ENCODE measurements at regions not wholly inside any gene's neighbourhood (a gene's known extent, or its start where the extent isn't known, plus 50 kb on each side); places are given as distances from the start of the nearest gene placed in this dataset.
"Not testable (repeated sequence)": the region's sequence is repeated elsewhere in the genome, so short reads cannot be mapped to it uniquely, and the experiment has no call there.

DNA sequence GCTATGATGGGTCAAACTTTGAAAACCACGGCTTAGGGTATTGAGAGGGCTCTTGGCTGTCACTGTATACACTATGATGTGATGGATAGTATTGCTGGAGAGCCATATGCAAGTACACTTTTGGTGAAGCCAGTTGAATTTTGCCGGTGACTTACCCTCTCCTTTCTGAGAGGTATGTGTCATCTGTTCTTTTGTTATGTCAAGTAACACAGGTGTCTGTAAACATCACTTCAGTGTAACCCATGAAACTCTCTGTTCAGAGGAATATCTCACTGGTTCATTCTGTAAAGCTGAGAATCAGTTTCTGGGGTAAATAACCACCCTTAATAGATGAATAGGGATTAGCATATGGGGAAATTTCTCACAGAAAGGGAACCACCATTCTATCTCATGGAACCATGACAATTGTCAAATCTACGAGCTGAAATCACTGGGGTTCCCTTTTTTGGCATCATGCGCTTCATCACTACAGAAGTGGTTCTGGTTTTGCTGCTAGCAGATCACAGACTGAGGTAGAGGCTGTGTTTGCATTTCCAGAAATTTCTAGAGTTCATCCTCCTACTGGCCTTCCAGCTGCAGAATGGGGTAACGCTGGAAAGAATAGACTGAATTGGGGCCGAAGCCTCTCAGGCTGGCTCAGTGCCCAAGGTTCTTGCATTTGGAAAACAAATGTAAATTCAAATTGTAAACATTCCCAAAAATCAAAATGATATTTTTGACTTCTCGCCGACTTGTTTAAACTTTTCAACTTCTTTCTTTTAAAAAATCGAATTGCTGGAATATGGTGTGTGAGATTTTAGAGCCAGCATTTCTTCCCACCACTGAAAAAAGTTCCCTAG lies 83.3 kb upstream of the CREB5 start:
- DNase-seq (ENCODE audit: low read depth) = no peak

GRCh38 chr7:28329661-28330363 lies 82.5 kb upstream of the CREB5 start:
- no peak for DNase-seq (ENCODE audit: low read depth)

DNA sequence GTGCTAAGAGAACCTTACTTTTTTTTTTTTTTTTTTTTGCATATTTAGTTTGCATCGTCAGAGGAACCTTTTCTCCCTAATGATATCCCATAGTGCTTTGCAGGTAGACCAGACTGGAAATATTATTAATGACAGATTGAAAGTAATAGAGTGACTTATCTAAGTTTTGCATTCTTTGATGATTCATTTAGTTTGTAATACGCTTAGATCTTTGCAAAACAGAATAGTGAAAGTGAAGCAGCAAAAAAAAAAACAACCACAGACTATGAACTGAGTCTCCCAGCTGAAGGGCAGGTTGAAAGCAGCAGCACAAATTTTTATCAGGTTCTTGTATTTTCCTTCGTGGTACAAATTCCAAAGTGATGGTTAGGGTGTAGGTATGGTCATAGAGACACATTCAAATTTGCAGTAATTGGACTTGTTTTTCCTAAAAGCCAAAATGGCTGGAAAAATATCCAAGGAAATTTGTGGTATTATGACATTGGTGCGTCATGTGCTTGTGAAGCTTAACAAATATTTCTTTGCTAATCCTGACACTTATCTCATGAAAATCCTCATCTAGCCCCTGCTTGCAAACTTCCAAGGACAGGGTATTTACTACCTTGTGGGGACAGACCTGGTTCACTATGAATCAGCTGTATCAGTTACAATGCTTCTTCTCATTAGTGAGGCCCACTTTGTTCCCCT lies 81.8 kb upstream of the CREB5 start:
- no peak for DNase-seq (ENCODE audit: low read depth)

GRCh38 chr7:28332046-28332445 lies 80.3 kb upstream of the CREB5 start:
- DNase-seq (ENCODE audit: low read depth) = no peak

- not testable (repeated sequence) for DNase-seq (ENCODE audit: low read depth)
Observed at GRCh38 chr7:28333548-28333947, 78.8 kb upstream of the CREB5 start.

DNA sequence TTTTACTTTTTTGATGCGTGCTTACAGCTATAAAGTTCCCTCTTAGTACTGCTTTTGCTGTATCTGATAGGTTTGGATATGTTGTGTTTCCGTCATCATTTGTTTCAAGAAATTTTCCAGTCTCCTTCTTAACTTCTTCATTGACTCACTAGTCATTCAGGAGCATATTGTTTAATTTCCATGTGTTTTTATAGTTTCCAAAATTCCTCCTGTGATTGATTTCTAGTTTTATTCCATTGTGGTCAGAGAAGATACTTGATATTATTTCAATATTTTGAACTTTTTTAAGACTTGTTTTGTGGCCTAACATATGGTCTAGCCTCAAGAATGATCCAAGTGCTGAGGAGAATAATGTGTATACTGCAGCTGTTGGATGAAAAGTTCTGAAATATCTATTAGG lies 75.5 kb upstream of the CREB5 start:
- DNase-seq (ENCODE audit: low read depth) = no peak

DNA sequence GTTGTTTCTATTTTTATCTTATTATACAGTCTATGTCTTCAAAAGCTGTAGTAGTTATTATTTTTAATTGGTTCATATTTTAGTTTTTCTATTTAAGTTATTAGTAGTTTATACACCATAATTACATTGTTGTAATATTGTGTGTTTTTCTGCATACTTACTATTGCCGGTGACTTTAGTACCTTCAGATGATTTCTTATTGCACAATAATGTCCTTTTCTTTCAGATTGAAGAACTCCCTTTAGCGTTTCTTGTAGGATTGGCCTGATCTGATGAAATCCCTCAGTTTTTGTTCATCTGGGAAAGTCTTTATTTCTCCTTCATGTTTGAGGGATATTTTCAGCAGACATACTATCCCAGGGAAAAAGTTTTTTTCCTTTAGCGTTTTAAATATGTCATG lies 74.3 kb upstream of the CREB5 start:
- DNase-seq (ENCODE audit: low read depth) = no peak

DNA sequence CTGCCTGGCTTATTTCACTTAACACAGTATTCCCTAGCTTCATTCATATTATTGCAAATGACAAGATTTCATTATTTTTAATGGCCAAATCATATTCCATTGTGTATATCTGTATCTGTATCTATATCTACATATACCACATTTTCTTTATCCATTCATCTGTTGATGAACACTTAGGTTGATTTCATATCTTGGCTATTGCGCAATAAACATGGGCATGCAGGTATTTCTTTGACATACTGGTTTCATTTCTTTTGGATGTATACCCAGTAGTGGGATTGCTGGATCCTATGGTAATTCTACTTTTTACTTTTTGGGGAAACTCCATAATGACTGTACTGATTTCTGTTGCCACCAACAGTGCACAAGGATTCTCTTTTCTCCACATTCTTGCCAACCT lies 68.9 kb upstream of the CREB5 start:
- no peak for DNase-seq (ENCODE audit: low read depth)

GRCh38 chr7:28346256-28346655 lies 66.1 kb upstream of the CREB5 start:
- DNase-seq (ENCODE audit: low read depth) = no peak

GRCh38 chr7:28346676-28347363 lies 65.5 kb upstream of the CREB5 start:
- no peak for DNase-seq (ENCODE audit: low read depth)

- DNase-seq (ENCODE audit: low read depth) = no peak
Observed at GRCh38 chr7:28347475-28348318, 64.6 kb upstream of the CREB5 start.

DNA sequence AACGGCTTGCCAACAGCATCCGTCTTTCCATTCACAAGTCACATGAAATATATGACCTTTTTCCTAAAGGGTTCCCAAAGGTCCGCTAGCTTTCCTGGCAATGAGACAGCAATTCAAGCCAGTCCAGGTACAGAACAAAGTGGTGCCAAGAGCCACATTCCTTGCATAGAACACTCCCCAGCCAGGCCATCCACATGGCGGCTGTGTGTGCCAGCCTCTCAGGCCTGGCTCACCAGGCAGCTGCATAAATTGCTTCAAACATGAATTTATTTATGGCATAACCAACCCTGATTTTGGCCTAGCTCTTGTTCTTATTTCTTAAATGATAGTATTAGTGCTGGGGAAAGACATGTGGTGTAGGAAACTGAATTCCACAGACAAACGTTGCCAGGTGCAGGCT lies 63.7 kb upstream of the CREB5 start:
- no peak for DNase-seq (ENCODE audit: low read depth)

DNA sequence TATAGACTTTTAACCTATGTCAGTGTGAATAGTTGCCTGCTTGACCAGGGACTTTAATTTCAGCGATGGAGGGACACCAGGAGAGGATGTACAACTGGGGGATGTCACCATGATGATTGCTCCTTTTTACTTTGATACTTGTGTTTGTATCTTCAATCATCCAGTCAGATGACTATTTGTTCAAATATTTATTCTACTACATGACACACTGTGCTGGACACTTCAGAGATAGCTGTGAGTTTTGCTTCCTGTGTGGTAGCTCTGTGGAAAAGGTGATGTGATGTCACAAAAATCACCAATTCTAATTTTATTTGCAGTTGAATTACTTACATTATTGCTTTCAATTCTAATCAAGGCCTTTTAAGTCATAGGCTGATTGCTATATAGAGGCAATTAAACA lies 62.7 kb upstream of the CREB5 start:
- DNase-seq (ENCODE audit: low read depth) = peak; percentile 35

GRCh38 chr7:28350662-28351061 lies 61.7 kb upstream of the CREB5 start:
- DNase-seq (ENCODE audit: low read depth) = no peak

- no peak for DNase-seq (ENCODE audit: low read depth)
Observed at GRCh38 chr7:28351450-28351849, 60.9 kb upstream of the CREB5 start.

GRCh38 chr7:28354601-28355402 lies 57.5 kb upstream of the CREB5 start:
- DNase-seq (ENCODE audit: low read depth) = peak; percentile 95

DNA sequence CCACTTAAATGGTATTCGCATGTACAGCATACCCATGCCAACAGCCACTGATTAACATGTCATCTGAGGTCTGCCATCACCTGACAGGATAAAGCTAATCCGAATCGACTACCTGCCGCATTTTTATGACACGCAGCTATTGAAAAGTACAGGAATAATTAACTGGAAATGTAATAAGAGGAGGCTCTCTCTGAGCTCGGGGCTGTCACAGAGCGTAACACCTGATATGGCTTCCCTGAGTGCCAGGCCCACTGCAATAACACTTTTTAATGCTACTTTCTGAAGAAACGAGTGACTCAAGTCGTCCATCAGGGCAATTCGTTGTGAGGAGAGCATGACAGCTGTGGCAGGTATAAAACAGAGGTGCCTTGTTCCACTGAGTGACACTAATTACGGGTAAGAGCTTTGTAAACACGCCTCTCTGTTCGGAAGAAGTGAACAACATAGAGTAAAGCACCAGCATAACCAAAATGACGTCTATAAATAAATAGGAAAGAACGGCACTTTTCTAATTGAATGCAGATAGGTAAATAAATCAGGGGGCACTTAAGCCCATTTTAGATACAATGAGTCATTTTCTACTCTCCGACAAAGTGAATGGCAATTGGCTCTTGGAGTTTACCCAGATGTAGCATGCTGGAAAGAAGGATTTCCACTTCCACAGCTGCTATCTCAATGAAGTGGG lies 56.5 kb upstream of the CREB5 start:
- no peak for DNase-seq (ENCODE audit: low read depth)

- no peak for DNase-seq (ENCODE audit: low read depth)
Observed at GRCh38 chr7:28356619-28357018, 55.7 kb upstream of the CREB5 start.

GRCh38 chr7:28358423-28358868 lies 53.9 kb upstream of the CREB5 start:
- DNase-seq (ENCODE audit: low read depth) = peak; percentile 88
